HuH-7 (cell line): ENCODE measurements at regions not wholly inside any gene's neighbourhood (a gene's known extent, or its start where the extent isn't known, plus 50 kb on each side); places are given as distances from the start of the nearest gene placed in this dataset.

Source experiments
- DNase-seq: peaks from one replicate; pipeline ENCODE4 v3.0.0; 2011; ENCODE audit warnings: low spot score

DNA sequence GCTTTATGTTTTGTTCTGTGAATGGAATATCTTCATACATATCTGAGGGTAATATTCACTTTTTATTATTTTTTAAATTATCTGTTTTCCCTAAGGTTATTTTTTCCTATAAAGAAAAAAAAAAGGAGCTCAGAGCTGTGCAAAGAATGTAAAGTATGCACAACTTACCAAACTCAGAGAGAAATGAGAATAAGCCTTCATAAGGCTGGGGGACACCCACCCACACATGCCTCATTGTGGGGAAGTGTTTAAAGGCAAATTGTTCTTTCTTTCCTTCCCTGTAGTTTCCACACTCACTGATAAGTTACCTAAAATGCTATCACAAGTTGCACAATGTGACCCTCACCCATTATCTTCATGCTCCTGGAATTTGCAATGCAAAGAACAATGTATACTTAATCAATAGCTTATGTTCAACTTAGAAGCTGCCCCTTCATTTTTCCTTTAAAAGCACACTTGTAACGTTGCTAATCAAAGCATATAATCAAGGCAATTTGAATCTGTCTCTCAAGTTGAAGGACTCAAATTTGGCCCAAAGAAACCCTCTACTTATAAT, 108.1 kb downstream of the GNAT3 start:
- no peak for DNase-seq

DNA sequence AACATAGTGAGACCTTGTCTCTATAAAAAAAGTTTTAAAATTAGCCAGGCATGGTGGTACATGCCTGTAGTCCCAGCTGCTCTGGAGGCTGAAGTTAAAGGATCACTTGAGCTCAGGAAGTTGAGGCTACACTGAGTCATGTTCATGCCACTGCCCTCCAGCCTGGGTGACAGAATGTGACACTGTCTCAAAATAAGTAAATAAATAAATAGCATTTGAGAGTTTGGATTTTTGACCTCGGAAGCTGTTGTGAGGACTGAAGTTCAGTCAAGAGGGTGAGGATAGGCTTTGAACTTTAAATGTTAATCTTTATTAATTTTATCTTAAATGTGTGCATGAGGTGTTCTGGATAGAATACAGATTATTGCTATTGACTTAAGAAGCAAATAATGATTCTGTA, 110.2 kb downstream of the GNAT3 start:
- DNase-seq, result no peak

DNA sequence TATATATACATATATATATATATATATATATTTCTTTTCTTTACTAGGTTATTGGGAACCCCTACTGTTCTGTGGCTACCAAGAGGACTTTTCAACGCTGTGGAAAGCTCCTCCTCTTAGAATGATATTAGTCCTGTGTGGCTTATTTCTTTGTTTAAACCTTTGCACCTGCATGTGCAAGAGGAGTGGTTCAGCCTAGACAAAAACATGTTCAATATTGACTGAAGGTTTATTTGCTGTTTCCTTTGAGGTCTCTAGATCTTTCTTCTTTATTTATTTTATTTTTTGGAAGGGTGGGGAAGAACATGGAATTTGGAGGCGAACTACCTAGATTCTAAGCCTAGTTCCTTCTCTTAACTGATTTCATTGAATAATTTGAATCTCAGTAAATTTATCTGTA, 118.1 kb downstream of the GNAT3 start:
- no peak for DNase-seq

GRCh38 chr7:80392229-80393169, 119.4 kb downstream of the GNAT3 start:
- DNase-seq, result no peak

DNA sequence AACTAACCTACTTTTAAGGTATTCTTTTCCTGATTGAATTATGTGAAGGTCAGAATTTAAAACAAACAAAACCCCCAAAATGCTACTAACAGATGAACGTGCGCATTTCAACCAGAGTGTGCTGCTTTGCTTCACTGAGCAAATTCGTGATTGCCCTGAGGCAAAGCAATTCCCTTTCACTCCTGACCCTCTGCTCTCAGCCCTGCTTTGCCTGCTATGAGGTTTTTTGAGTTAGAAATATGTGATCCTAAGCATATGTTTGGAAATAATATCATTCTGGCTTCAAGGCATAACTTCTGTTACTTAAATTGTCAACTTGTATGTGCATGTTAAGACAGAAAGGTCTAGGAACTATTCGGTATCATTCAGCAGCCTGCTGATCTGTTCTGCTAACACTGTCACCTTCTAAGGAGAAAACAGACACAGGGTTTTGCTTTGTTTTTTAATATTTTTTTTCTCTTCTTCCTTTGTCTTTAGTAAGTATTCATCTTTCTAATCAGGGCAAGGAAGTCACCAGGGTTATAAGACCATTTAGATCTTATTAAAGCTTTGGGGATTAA, 124.2 kb downstream of the GNAT3 start:
- no peak for DNase-seq

GRCh38 chr7:80386686-80387085, 125.2 kb downstream of the GNAT3 start:
- DNase-seq, result no peak

- DNase-seq, result no peak
Observed at GRCh38 chr7:80385508-80385907, 126.4 kb downstream of the GNAT3 start.

- DNase-seq, result no peak
Observed at GRCh38 chr7:80380957-80381356, 130.9 kb downstream of the GNAT3 start.

GRCh38 chr7:80379034-80379982, 132.6 kb downstream of the GNAT3 start:
- no peak for DNase-seq

DNA sequence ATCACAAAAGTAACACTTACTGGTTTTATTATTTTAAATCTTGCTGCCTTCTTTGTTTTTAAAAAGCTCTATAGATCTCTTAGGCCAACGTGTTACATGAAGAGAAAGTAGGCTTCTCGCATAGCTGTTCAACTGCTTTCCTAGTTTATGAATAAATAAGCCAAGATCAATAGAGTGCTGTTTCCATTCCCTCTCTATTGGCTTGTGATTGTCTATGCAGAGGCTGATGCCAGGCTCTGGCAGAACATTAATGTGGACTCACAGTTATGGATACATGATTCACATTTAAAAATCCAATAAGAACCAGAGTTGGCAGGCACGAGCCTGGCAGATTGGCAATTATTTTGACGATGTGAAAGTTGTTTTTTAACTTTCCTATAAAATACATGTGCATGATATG, 137.5 kb downstream of the GNAT3 start:
- no peak for DNase-seq

- DNase-seq, result no peak
Observed at GRCh38 chr7:80373429-80374032, 138.3 kb downstream of the GNAT3 start.

DNA sequence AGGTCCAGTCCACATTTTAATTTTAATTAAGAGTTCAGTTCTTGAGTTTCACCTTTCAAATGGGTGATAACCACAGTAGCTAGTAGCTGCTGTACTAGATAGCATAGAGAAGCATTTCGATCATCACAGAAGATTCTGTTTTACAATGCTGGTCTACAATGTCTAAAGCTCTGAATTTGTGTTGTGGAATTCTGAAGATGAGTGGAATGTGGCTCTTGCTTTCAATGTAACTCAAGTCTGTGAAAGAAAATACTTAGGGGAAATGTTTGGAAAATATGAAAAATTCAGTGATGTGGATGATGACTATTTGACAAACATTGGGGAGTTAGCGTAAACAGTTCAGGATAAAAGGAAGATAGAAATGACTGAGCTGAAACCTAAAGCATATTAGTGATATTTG, 139.4 kb downstream of the GNAT3 start:
- DNase-seq, result no peak

DNA sequence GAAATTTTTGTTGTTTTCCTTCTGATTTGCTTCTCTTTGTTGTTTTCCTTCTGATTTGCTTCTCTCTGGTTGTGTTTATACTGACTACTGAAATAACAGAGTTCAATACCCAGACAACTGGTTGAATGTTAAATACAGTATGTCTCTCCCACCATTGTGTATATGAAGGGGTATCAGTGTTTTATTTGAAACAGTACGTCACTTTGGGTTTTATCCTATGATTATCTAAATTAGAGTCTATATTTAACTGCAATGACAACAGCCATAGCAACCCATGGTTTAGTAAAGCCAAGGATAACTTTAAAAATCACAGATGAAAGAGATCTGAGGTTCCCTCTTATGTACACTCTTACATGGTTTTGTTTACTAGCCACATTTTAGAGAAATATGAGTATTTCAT, 141.3 kb downstream of the GNAT3 start:
- no peak for DNase-seq

DNA sequence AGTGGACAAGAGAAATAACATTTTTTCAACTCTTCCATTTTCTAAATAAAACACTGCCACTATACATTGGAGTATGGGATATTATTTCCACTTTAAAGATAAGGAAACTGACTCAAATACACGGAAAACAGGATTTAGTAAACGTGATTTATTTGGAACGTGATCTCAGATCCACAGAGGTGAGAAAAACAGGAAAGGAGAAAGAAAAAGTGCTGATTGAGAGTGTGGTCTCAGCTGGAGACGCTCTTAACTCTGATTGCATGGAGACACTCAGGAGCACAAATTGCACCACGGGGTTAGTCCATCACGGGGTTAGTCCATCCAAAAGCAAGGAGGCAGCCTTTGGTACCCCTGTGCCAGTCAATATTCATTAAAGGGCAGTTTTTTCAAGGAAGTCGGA, 142.5 kb downstream of the GNAT3 start:
- no peak for DNase-seq

GRCh38 chr7:80362677-80363076, 149.2 kb downstream of the GNAT3 start:
- DNase-seq, result no peak

DNA sequence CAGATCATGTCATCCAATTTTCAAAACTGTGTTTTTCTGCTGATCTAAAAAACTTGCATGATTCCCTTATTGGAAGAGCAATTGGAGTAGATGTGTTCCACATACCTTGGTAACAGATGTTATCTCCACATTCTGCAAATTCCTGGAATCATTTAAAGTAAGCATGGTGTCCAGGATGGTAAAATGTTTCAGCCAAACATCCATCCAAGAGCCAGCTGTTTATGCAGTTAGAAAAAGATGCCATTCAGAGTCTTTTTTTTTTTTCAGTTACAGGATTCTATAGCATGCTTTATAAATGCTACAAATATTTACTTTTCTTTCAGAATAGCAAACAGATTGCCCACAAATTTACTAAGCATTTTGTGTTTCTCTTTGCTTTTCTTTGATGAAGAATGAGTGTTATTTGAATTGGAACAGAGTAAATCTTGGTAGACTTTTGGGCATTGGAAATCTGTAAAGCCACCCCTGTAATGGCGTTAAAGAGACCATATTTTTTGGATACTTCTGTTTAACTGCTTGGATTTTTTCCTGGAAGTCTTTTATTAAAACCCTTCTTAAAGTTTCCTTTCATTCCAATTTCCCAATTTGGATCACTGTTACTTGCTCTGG, 149.8 kb downstream of the GNAT3 start:
- DNase-seq, result no peak

DNA sequence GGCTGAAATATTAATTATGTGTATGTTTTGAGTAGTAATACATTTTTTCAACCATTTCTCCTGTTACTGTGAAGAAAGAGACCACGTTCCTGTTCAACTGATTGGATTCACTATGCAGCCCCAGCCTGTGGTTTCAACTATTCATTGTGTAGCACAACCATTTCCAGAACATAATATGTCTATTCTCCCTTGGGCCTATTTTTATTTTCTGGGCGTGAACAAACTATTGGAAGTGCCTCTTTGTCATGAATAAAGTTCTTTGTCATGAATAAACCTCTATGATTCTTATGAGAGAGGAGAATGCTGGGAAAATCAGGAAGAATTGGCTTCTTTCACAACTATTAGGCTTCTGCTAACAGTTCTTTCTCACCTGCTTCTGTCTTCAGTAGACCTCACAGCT, 152.4 kb downstream of the GNAT3 start:
- DNase-seq, result no peak

GRCh38 chr7:80359029-80359428, 152.8 kb downstream of the GNAT3 start:
- DNase-seq, result no peak

DNA sequence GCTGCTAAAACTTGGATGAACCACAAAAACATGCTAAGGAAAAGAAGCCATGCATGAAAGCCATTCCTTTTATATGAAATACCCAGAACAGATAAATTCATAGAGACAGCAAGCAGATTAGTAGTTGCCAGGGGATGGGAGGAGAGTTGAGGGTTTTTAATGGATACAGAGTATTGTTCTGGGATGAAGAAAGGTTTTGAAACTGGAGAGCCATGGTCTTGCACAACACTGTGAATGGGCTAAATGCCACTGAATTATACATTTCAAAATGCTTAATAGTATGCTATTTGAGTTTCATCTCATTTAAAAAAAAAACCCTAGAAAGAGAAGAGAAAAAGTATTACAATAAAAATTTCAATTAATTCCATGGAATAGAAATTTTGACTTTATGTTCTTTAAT, 154.3 kb downstream of the GNAT3 start:
- no peak for DNase-seq

DNA sequence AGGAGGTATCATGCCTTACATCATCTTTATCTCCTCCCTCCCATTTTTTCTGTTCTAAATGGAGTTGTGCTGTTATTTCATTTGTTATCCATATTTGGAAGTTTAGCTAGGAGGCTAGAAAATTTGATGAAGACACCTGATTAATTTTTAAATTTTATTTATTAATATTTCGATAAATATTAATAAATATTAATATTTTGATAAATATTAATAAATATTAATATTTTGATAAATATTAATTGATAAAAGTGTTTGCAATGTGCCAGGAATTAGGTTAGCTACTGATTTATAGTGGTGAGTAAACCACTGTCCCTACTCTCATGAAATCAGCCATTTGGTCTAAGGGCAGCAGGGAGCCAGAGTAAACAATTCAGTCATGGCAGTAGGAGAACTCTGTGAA, 161.4 kb downstream of the GNAT3 start:
- no peak for DNase-seq

GRCh38 chr7:80348223-80348622, 163.6 kb downstream of the GNAT3 start:
- no peak for DNase-seq
